ENCODE measurements at regions not wholly inside any gene's neighbourhood (a gene's known extent, or its start where the extent isn't known, plus 50 kb on each side); places are given as distances from the start of the nearest gene placed in this dataset.

GRCh38 chr20:51219544-51219943 is 196.6 kb upstream of the KCNG1 start:
- H3K79me2 ChIP-seq (ENCODE audit: low read length): no peaks in the 10 kb centered on the region
- no peaks in the 10 kb centered on the region for H3K4me1 ChIP-seq (ENCODE audit: low read length)
- no peaks in the 10 kb centered on the region for H3F3A ChIP-seq (ENCODE audit: insufficient read depth, low read length)
- H3K9me2 ChIP-seq (replicated peaks; ENCODE audit: insufficient read depth, low read length): no peaks in the 10 kb centered on the region
- no peak for DNase-seq
- no peak overlapping the region for H3K27ac ChIP-seq (ENCODE audit: low read length)
- no peaks in the 10 kb centered on the region for H3K36me3 ChIP-seq (replicated peaks; ENCODE audit: insufficient read depth, low read length)
- no peak overlapping the region for H2AFZ ChIP-seq (ENCODE audit: low read length)
- H3K9ac ChIP-seq (ENCODE audit: low read length): no peak overlapping the region
- no peaks in the 10 kb centered on the region for H3K27me3 ChIP-seq (replicated peaks; ENCODE audit: insufficient read depth, low read length)
- no peaks in the 10 kb centered on the region for H4K20me1 ChIP-seq (ENCODE audit: insufficient read depth, low read length)
- no peaks in the 10 kb centered on the region for H3K9me3 ChIP-seq (replicated peaks; ENCODE audit: insufficient read depth, low read length)
- H3K4me3 ChIP-seq (ENCODE audit: low read length): no peak overlapping the region
- TF ChIP-seq EZH2 (optimal IDR thresholded peaks at IDR 0.05; ENCODE audit: low read depth, low read length) (no peak), EZH2phosphoT487 (IDR thresholded peaks at IDR 0.05; ENCODE audit: low read length) (no peak), CTCF (IDR thresholded peaks at IDR 0.05; ENCODE audit: low read length) (no peak)
- H3K4me2 ChIP-seq (ENCODE audit: low read depth, low read length): no peak overlapping the region

GRCh38 chr20:51218603-51219002 is 195.7 kb upstream of the KCNG1 start:
- Histone ChIP-seq H3K9me3 (replicated peaks; ENCODE audit: insufficient read depth, low read length) (no peaks in the 10 kb centered on the region), H3K9ac (ENCODE audit: low read length) (no peak overlapping the region), H3K4me3 (ENCODE audit: low read length) (no peak overlapping the region), H3K4me2 (ENCODE audit: low read depth, low read length) (no peak overlapping the region), H3K4me1 (ENCODE audit: low read length) (no peaks in the 10 kb centered on the region), H2AFZ (ENCODE audit: low read length) (no peak overlapping the region), H3F3A (ENCODE audit: insufficient read depth, low read length) (no peaks in the 10 kb centered on the region), H3K27me3 (replicated peaks; ENCODE audit: insufficient read depth, low read length) (no peaks in the 10 kb centered on the region), H3K36me3 (replicated peaks; ENCODE audit: insufficient read depth, low read length) (no peaks in the 10 kb centered on the region), H3K79me2 (ENCODE audit: low read length) (no peaks in the 10 kb centered on the region), H3K9me2 (replicated peaks; ENCODE audit: insufficient read depth, low read length) (no peaks in the 10 kb centered on the region), H3K27ac (ENCODE audit: low read length) (no peak overlapping the region), H4K20me1 (ENCODE audit: insufficient read depth, low read length) (no peaks in the 10 kb centered on the region)
- TF ChIP-seq EZH2phosphoT487 (IDR thresholded peaks at IDR 0.05; ENCODE audit: low read length): no peak
- no peak for TF ChIP-seq EZH2 (optimal IDR thresholded peaks at IDR 0.05; ENCODE audit: low read depth, low read length)
- TF ChIP-seq CTCF (IDR thresholded peaks at IDR 0.05; ENCODE audit: low read length): no peak
- no peak for DNase-seq

- no peak overlapping the region for H3K9ac ChIP-seq (ENCODE audit: low read length)
- no peak overlapping the region for H3K27ac ChIP-seq (ENCODE audit: low read length)
- H3K27me3 ChIP-seq (replicated peaks; ENCODE audit: insufficient read depth, low read length): no peaks in the 10 kb centered on the region
- TF ChIP-seq EZH2 (optimal IDR thresholded peaks at IDR 0.05; ENCODE audit: low read depth, low read length): no peak
- TF ChIP-seq EZH2phosphoT487 (IDR thresholded peaks at IDR 0.05; ENCODE audit: low read length): no peak
- no peak for TF ChIP-seq CTCF (IDR thresholded peaks at IDR 0.05; ENCODE audit: low read length)
- no peaks in the 10 kb centered on the region for H4K20me1 ChIP-seq (ENCODE audit: insufficient read depth, low read length)
- no peaks in the 10 kb centered on the region for H3K9me3 ChIP-seq (replicated peaks; ENCODE audit: insufficient read depth, low read length)
- no peaks in the 10 kb centered on the region for H3F3A ChIP-seq (ENCODE audit: insufficient read depth, low read length)
- no peaks in the 10 kb centered on the region for H3K4me1 ChIP-seq (ENCODE audit: low read length)
- DNase-seq: no peak
- H3K9me2 ChIP-seq (replicated peaks; ENCODE audit: insufficient read depth, low read length): no peaks in the 10 kb centered on the region
- H3K36me3 ChIP-seq (replicated peaks; ENCODE audit: insufficient read depth, low read length): no peaks in the 10 kb centered on the region
- no peak overlapping the region for H3K4me2 ChIP-seq (ENCODE audit: low read depth, low read length)
- no peaks in the 10 kb centered on the region for H3K79me2 ChIP-seq (ENCODE audit: low read length)
- H2AFZ ChIP-seq (ENCODE audit: low read length): no peak overlapping the region
- no peak overlapping the region for H3K4me3 ChIP-seq (ENCODE audit: low read length)
These were observed 194.6 kb upstream of the KCNG1 start for GRCh38 chr20:51217347-51218045.
